IPS-11a (cell line): ENCODE measurements at regions not wholly inside any gene's neighbourhood (a gene's known extent, or its start where the extent isn't known, plus 50 kb on each side); places are given as distances from the start of the nearest gene placed in this dataset.
"Not testable (repeated sequence)": the region's sequence is repeated elsewhere in the genome, so short reads cannot be mapped to it uniquely, and the experiment has no call there.

Source experiments
- H3K4me3 ChIP-seq: one replicate; pipeline ENCODE4 v1.5.1; 2013; ENCODE audit warnings: low read depth, low read length, control low read depth

DNA sequence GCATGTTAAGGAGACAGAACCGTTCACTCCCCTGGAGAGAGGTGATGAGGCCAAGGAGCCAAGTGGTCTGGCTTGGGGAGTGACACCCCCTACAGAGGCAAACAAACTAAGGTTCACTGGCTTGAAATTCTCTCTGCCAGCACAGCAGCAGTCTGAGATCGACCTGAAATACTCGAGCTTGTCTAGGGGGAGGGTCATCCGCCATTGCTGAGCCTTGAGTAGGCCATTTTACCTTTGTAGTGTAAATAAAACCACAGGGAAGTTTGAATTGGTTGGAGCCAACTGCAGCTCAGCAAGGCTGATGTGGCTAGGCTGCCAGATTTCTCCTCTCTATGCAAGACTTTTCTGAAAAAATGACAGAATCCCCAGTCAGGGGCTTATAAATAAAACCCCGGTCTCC is 52.9 kb downstream of the CDY2B start:
- not testable (repeated sequence) for H3K4me3 ChIP-seq

DNA sequence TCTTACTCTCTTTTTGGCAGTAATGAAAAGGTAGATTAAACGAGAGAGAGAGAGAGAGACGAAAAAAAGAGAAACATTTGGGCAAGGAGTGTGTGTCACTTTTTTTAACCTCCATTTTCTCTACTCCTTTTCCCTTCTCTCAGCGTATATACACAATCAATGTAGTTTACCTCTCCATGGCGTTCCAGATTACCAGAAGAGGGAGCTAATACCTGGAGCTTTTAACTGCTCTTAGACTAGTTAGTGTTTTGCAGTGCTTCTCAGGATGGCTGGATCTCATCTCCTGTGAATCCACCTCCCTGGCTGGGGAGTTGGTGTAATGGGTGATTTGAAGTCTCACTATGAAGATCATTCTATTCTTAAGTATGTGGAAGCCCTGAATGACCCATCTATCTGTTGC is 60.3 kb downstream of the CDY2B start:
- not testable (repeated sequence) for H3K4me3 ChIP-seq

DNA sequence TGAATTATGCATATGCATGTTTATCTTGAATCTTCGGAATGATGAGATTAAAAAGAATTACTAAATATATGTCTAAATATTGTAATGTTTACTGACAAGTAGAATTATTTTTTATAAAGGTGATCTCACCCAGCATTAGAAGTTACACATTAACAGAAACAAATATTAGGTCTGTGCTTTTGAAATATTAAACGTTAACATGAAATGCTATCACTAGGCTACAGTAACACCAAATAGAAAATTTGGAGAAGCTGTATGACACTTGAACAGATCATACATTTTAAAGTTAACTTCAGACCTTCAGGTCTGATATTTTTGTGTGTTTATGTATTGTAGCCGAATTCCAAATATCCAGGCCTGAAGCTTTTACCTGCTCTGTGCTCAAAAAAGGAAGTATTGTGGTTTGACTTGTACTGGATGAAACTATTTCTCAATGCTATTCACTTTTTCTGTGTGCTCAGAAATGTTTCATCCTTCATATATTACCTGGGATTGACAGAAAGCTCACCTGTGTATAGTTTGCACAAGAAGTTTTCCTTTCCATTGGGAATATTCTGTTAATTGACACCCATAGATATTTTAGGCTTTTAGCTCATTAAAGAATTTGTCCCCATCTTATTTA is 60.9 kb downstream of the CDY2B start:
- H3K4me3 ChIP-seq: not testable (repeated sequence)

GRCh38 chrY:17817076-17818068 is 62.6 kb downstream of the CDY2B start:
- not testable (repeated sequence) for H3K4me3 ChIP-seq

DNA sequence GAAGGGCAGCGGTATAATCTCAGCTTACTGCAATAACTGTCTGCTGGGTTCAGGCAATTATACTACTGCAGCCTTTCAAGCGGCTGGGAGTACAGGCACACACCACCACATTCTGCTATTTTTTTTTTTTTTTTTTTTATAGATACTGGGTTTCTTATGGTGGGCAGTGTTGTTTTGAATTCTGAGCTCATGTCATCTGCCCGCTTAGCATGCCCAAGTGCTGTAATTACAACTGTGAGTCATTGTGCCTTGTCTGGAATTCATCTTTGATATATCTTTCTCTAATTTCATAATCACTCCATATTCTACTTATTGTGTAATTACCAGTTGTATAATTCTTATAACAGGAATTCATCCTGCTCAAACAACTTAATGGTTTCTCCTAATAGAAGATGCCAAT is 67.4 kb downstream of the CDY2B start:
- H3K4me3 ChIP-seq: not testable (repeated sequence)

- H3K4me3 ChIP-seq: not testable (repeated sequence)
Measured at GRCh38 chrY:17799915-17800314, 80.1 kb downstream of the CDY2B start.

DNA sequence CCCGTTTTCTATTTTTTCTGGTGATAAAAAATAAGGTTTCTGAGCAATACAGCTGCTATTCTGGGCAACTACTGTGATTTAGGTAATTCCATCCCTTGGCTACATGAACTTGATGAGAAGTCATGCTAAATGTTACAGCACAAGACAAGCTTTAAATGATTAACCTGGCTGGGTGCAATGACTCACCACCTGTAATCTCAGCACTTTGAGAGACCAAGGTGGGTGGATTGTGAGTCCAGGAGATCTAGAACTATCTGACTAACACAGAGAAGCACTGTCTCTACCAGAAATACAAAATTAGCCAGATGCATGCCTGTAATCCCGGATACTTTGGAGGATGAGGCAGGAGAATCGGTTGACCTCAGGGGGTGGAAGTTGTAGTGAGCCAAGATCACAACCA is 92.8 kb downstream of the CDY2B start:
- H3K4me3 ChIP-seq: not testable (repeated sequence)

DNA sequence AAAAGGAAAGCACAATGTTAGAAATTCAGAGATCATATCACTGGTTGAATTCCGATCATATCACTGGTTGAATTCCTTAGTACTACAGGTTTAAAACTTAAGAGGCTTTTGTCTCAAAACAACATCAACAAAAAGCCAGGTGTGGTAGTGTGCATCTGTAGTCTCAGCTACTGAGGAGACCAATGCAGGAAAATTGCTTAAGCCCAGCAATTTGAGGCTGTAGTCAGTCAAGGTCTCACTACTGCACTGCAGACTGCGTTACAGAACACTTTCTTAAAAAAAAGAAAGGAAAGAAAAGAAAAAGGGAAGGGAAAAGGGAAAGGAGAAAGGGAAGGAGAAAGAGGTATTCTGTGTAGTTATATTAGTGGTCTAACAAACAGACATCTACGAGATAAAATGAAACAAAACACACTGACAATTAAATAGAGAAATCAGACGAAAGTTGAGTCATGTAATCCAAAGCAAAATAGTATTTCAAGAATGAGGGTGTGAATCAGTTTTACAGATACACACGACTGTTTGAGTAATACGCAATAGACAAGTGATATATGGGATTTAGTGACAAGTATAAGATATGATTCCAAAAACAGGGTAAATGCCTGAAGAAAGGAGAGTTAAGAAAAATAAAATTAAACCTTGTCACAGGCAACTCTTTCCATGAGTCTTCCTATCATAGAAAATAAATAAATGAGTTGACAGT is 113.9 kb downstream of the CDY2B start:
- H3K4me3 ChIP-seq: not testable (repeated sequence)

DNA sequence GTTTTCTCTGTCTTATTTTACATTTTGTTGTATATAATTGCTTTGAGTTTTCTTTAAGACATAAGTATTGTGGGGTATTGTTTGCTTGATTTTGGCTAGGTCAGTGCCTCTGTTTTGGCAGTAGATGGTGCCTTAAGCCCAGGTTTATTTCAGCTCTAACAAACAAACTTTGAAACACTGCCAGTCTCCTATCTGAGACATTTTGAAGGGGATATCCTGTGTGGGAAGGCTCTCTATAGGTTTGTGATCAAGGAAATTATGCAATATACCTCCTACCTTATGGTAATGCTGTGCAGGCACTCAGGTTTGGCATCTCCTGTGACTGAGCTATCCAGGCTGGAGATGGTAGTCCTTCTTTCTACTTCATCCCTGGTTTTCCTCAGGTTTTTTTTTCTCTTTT is 120.8 kb downstream of the CDY2B start:
- H3K4me3 ChIP-seq: not testable (repeated sequence)

GRCh38 chrY:17752887-17753497 is 127.0 kb downstream of the CDY2B start:
- not testable (repeated sequence) for H3K4me3 ChIP-seq

- H3K4me3 ChIP-seq: not testable (repeated sequence)
Measured at GRCh38 chrY:17739852-17740251, 140.2 kb downstream of the CDY2B start.

DNA sequence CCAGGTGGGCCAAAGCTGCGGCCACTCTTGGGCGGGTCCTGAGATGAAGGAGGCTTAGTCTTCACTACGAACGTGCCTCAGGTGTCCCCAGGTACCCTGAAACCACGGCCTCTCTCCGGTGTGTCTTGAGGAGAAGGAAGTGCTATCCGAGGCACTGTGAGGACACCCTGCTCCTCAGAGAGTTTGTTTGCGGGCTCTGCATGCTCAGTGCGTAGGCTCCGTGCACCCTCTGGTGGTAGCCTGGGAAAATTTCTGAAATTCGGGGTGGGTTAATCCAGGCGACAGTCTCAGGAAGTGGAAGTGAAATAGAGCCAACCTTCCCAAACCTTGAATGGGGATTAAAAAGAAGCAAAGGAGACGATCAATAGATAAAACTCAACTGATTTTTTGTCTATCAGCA is 150.5 kb downstream of the CDY2B start:
- not testable (repeated sequence) for H3K4me3 ChIP-seq

- not testable (repeated sequence) for H3K4me3 ChIP-seq
Measured at GRCh38 chrY:17716329-17717043, 163.5 kb downstream of the CDY2B start.

- not testable (repeated sequence) for H3K4me3 ChIP-seq
Measured at GRCh38 chrY:17668037-17668436, 212.0 kb downstream of the CDY2B start.

GRCh38 chrY:17643052-17643451 is 237.0 kb downstream of the CDY2B start:
- not testable (repeated sequence) for H3K4me3 ChIP-seq

GRCh38 chrY:17634484-17634883 is 245.5 kb downstream of the CDY2B start:
- not testable (repeated sequence) for H3K4me3 ChIP-seq

DNA sequence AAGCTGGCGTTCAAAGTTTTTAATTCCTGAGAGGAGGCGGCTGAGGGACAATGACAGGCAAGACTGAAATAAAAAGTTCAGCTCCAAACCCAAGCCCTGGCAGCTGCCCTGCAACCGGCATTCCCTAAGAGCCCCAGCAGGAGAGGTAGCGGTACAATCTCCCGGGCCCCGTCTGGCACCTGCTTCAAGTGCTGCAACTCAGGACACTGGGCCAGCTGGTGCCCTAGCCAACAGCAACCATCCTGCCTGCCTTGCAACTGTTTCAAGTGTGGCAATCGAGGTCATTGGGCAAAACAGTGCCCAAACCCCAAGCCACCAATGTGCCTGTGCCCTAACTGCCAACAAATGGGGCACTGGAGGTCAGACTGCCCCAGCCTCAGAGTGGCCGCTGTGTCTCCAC is 268.8 kb downstream of the CDY2B start:
- not testable (repeated sequence) for H3K4me3 ChIP-seq

- not testable (repeated sequence) for H3K4me3 ChIP-seq
Measured at GRCh38 chrY:17610649-17611048, 269.4 kb downstream of the CDY2B start.

DNA sequence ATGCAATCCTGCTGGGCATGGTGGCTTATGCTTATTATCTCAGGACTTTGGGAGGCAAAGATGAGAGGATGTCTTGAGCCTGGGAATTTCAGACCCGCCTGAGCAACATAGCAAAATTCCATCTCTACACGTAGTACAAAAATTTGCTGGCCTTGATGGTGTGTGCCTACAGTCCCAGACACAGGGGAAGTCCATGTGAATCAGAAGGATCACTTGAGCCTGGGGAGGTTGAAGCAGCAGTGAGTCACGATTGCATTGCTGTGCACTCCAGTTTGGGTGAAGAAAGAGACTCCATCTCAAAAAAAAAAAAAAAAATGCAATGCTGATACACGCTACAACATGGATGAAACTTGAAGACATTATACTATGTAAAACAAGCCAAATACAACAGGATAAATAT is 272.9 kb downstream of the CDY2B start:
- not testable (repeated sequence) for H3K4me3 ChIP-seq

DNA sequence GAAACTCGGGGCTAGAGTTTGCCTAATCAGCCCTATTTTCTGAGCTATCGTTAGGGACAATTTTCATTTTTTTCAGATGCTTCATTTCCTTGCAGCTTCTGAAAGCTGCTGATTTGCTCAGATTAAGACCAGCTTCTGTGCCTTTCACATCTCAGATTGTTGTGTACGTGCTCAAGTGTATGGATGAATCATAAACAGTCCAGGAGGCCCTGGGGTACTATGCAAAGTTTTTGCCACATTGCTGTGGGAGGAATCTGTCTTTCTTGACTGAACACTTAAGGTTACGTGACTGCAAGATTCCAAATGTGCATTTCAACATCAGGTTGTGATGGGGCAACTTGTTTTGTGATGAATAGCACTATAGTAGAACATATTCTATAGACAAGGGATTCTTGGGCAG is 280.8 kb downstream of the CDY2B start:
- H3K4me3 ChIP-seq: not testable (repeated sequence)

DNA sequence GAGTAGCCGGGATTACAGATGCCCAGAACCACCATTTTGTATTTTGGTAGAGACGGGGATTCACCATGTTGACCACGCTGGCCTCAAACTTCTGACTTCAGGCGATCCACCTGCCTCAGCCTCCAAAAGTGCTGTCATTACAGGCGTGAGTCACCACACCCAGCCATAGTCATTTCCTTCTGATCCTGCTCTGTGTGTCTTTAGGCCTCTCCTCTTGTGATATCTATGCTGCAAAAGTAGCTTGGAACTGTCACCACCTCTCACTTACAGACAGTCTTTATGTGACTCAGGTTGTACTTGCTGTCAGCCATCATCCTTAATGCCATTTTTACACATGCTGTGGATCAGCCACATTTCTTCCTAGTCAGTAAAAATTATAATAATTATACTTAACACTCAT is 286.3 kb downstream of the CDY2B start:
- not testable (repeated sequence) for H3K4me3 ChIP-seq
